ENCODE measurements at regions not wholly inside any gene's neighbourhood (a gene's known extent, or its start where the extent isn't known, plus 50 kb on each side); places are given as distances from the start of the nearest gene placed in this dataset.

DNA sequence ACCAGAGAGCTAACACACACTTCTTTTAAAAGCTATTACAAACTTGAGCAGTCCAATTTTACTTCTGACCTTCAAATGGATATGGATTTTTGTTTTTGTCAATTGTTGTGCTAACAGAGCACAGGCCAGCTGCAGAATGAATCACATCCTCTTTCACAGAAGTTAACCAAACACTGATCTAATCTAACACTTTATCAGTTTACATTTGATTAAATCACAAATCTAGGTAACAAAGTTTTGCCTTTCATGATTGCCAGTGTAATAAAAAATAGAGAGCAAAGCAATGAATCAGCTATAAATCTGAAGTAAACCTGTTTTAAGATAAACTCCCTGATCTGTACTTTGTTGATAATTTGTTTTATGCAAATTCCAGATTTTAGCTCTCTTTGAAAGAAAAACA is 273.1 kb upstream of the RGS6 start:
- ATAC-seq (ENCODE audit: low FRiP score), result no peak
- DNase-seq (ENCODE audit: low spot score), result no peak
- TF ChIP-seq, protein P1, sequence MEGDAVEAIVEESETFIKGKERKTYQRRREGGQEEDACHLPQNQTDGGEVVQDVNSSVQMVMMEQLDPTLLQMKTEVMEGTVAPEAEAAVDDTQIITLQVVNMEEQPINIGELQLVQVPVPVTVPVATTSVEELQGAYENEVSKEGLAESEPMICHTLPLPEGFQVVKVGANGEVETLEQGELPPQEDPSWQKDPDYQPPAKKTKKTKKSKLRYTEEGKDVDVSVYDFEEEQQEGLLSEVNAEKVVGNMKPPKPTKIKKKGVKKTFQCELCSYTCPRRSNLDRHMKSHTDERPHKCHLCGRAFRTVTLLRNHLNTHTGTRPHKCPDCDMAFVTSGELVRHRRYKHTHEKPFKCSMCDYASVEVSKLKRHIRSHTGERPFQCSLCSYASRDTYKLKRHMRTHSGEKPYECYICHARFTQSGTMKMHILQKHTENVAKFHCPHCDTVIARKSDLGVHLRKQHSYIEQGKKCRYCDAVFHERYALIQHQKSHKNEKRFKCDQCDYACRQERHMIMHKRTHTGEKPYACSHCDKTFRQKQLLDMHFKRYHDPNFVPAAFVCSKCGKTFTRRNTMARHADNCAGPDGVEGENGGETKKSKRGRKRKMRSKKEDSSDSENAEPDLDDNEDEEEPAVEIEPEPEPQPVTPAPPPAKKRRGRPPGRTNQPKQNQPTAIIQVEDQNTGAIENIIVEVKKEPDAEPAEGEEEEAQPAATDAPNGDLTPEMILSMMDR (IDR thresholded peaks at IDR 0.05), result no peak

DNA sequence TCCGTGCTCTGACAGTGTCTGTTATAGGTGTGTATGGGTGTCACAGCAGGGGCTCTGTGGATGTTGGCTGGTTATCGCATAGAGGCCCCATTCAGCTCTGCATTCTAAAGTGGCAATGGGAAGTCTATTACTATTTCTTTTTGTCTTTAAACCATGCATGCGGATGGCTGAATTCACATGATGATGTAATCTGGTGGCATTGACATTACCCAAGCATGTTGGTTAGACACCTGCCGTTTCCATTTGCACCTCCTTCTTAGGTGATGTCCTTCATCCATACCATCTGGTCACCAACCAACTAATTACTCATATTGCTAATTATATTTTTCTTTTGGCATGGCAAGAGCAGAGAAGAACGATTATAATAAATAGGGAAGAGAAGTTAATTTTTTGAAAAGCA is 270.8 kb upstream of the RGS6 start:
- ATAC-seq (ENCODE audit: low FRiP score) (no peak), DNase-seq (ENCODE audit: low spot score) (no peak)
- TF ChIP-seq, protein P1 (IDR thresholded peaks at IDR 0.05), result no peak

DNA sequence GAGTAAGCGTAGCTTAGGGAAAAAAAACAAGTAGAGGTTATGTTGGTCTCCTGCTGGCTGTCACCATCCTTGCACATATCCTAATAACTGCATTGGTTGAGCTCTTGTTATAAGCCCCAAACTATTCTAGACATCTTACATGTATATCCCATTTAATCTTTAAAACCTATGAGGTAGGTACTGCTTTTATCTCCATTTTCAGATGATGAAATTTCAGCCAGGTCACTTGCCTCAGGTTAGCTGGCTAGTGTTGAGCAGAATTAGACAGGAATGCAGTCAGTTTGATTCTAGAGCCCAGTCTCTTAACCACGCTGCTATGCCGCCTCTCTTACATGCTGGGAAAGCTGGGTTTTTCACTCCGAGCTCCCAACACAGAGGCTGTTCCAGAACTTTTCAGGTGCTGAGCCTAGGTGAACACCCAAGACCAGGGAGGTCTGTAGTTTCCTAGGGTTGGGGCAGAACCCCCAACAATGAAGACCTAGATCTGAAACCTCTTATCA is 269.9 kb upstream of the RGS6 start:
- DNase-seq (ENCODE audit: low spot score), result no peak
- ATAC-seq (ENCODE audit: low FRiP score), result no peak
- TF ChIP-seq, protein P1 (IDR thresholded peaks at IDR 0.05), result no peak

DNA sequence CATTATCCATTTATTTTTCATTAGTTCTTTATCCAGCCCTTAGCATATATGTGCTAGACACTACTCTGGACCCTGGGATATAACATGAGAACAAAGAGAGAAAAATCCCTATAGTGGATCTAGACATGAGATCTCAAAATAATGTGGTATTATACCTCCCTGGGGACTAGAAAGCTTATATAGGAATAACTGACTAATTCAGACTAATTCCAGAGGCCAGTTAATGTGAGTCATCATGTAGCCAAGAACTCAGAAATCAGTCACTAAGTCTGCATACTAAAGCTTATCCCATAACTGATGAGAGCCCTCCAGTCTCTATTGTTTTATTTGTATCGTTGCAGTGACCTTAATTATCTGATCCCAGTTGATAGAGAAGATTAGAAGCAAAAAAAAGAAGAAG is 267.1 kb upstream of the RGS6 start:
- TF ChIP-seq, protein P1 (IDR thresholded peaks at IDR 0.05), result no peak
- ATAC-seq (ENCODE audit: low FRiP score), result no peak
- DNase-seq (ENCODE audit: low spot score), result no peak

DNA sequence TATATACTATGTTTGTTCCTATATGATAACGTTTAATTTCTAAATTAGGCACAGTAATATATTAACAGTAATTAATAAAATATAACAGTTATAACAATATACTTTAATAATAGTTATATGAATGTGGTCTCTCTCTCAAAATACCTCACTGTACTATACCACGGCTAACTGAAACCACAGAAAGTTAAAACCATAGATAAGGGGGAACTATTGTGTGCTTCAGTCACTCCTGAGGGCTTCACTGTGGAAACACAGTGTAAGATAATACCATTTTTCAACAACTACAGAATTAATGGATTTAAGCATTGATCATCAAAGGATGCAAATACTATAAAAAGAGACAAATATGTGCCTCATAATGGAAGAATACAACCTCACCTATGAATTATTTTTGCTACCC is 266.4 kb upstream of the RGS6 start:
- TF ChIP-seq, protein P1 (IDR thresholded peaks at IDR 0.05), result no peak
- no peak for ATAC-seq (ENCODE audit: low FRiP score)
- DNase-seq (ENCODE audit: low spot score), result no peak

DNA sequence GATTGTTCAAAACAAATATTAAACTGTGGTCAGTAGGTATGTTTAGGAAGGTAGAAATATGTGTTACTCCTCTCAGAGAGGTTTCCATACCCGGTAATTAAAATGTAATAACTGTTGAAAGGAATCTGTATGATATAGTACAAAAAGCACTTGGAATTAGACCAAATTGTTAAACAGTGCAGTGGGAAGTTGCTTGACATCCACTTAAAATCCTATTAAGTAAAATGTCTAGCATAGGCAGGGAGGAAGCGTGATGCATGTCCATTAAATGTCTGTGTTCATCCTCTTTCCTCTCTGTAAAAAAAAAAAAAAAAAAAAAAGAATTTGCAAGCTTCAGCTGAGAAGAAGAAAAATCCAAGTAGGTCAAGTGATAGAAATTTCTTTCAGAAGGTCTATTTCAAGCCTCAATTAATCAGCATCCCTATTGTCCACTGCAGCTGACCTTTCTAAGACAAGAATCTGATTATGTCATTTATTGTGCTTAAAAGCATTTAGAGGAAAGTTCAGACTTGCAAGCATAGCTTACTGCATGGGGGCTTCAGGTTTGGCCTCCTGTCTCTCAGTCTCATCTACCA is 265.6 kb upstream of the RGS6 start:
- ATAC-seq (ENCODE audit: low FRiP score), result no peak
- no peak for DNase-seq (ENCODE audit: low spot score)
- TF ChIP-seq, protein P1 (IDR thresholded peaks at IDR 0.05), result no peak

DNA sequence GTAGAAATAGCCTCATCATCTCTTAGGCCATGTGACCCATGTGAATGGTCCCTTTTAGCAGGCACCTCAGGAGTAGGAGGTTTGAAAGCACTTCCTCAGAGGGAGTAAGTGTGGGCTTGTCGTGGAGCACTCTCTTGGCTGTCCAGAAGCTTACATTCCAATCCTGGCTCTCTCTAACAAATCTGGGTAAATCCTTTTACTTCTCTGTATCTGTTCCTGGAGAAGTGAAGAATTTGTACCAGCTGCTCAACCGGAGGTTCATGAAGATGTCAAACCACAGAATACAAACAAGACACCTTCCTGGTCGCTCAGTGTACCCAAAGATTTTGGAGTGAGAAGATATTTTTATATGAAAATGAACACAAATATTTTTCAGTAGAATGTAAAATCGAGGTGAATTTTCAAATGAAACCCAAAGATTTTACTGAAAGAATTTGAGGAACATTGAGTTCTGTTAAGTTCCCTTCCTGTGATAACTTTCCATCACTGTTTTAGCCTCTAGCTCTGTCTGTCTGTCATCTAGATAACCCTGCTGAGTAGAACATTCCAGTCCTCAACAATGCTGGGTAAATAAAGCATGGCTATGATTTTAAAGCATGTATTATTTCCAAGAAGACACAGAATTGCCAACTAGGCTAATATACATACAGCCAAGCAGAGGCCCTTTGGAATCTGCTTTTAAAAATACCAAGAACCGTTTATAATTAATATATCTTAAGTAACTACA is 263.9 kb upstream of the RGS6 start:
- DNase-seq (ENCODE audit: low spot score) (no peak), ATAC-seq (ENCODE audit: low FRiP score) (no peak)
- TF ChIP-seq, protein P1 (IDR thresholded peaks at IDR 0.05), result no peak
